WTC11 (cell line): ENCODE measurements at regions not wholly inside any gene's neighbourhood (a gene's known extent, or its start where the extent isn't known, plus 50 kb on each side); places are given as distances from the start of the nearest gene placed in this dataset.

Experiments
- ATAC-seq: fragments of 200-7000 bp; cut with Tn5 transposase; 2 replicates; pipeline ENCODE4 v1.10.0; 2021; ENCODE audit warnings: mild to moderate bottlenecking, moderate library complexity
- CTCF ChIA-PET: fragments of 300-600 bp; sonication (Branson Sonifier 250); formaldehyde crosslinking; loops from one replicate; lab custom pipeline; 2021; ENCODE audit warnings: antibody characterized with exemption; lab: Charles Lee
- POLR2A ChIA-PET: fragments of 350-600 bp; sonication (Branson Sonifier 250); formaldehyde crosslinking; loops from one replicate; lab custom pipeline; 2021; ENCODE audit warnings: antibody characterized with exemption; lab: Charles Lee
- DNase-seq: peaks from one replicate; pipeline ENCODE4 v3.0.0; 2021; ENCODE audit warnings: low spot score
- H3K27ac Mint-ChIP-seq: 2 replicates; pipeline ENCODE4 v1.8.0; 2021; ENCODE audit warnings: mixed read lengths
- H3K27me3 Mint-ChIP-seq: 2 replicates; pipeline ENCODE4 v1.8.0; 2021; ENCODE audit warnings: low read depth, mild to moderate bottlenecking, moderate library complexity, mixed read lengths
- H3K36me3 Mint-ChIP-seq: 2 replicates; pipeline ENCODE4 v1.8.0; 2021; ENCODE audit warnings: mixed read lengths
- H3K4me1 Mint-ChIP-seq: 2 replicates; pipeline ENCODE4 v1.8.0; 2022; ENCODE audit warnings: mixed read lengths
- H3K4me3 Mint-ChIP-seq: 2 replicates; pipeline ENCODE4 v1.8.0; 2021; ENCODE audit warnings: mild to moderate bottlenecking, moderate library complexity, mixed read lengths
- H3K9me3 Mint-ChIP-seq: 2 replicates; pipeline ENCODE4 v1.8.0; 2021; ENCODE audit warnings: mixed read lengths
- AR ChIP-seq: fragments of 250-450 bp; sonication (Bioruptor Pico); IDR thresholded peaks from 2 replicates; pipeline ENCODE4 v1.9.0; 2021; ENCODE audit warnings: mild to moderate bottlenecking
- ATF3 ChIP-seq: sonication (generic); formaldehyde crosslinking; conservative IDR thresholded peaks from 2 replicates; pipeline ENCODE4 v1.8.1; 2022; ENCODE audit warnings: mild to moderate bottlenecking, missing genetic modification reagents
- ATF6 ChIP-seq: sonication (generic); formaldehyde crosslinking; IDR thresholded peaks from 2 replicates; pipeline ENCODE4 v1.8.1; 2023; ENCODE audit warnings: mild to moderate bottlenecking, missing genetic modification reagents
- CREB1 ChIP-seq: sonication (generic); formaldehyde crosslinking; IDR thresholded peaks from 2 replicates; pipeline ENCODE4 v1.8.0; 2023; ENCODE audit warnings: mild to moderate bottlenecking, missing genetic modification reagents
- E2F1 ChIP-seq: sonication (generic); formaldehyde crosslinking; IDR thresholded peaks from 2 replicates; pipeline ENCODE4 v1.8.0; 2022; ENCODE audit warnings: mild to moderate bottlenecking, missing genetic modification reagents
- ESRRA ChIP-seq: sonication (generic); formaldehyde crosslinking; IDR thresholded peaks from 2 replicates; pipeline ENCODE4 v1.8.1; 2022; ENCODE audit warnings: mild to moderate bottlenecking, missing genetic modification reagents, borderline replicate concordance
- FOXK1 ChIP-seq: sonication (generic); formaldehyde crosslinking; IDR thresholded peaks from 2 replicates; pipeline ENCODE4 v1.8.0; 2022; ENCODE audit warnings: mild to moderate bottlenecking, moderate library complexity, missing genetic modification reagents
- JAZF1 ChIP-seq: fragments of 250-450 bp; sonication (Bioruptor Pico); IDR thresholded peaks from 2 replicates; pipeline ENCODE4 v1.9.0; 2021; ENCODE audit warnings: moderate library complexity, mild to moderate bottlenecking, inconsistent platforms
- NFATC4 ChIP-seq: fragments of 250-450 bp; sonication (Bioruptor Pico); IDR thresholded peaks from 2 replicates; pipeline ENCODE4 v1.9.0; 2021; ENCODE audit warnings: mild to moderate bottlenecking
- NFYB ChIP-seq: sonication (generic); formaldehyde crosslinking; conservative IDR thresholded peaks from 2 replicates; pipeline ENCODE4 v1.8.0; 2022; ENCODE audit warnings: low read depth, missing genetic modification reagents
- NR2C2 ChIP-seq: sonication (generic); formaldehyde crosslinking; IDR thresholded peaks from 2 replicates; pipeline ENCODE4 v1.8.0; 2022; ENCODE audit warnings: mild to moderate bottlenecking, missing genetic modification reagents
- PRDM15 ChIP-seq: sonication (generic); formaldehyde crosslinking; IDR thresholded peaks from 2 replicates; pipeline ENCODE4 v1.8.0; 2022; ENCODE audit warnings: missing genetic modification reagents
- TEAD1 ChIP-seq: sonication (generic); formaldehyde crosslinking; IDR thresholded peaks from 2 replicates; pipeline ENCODE4 v1.8.0; 2022; ENCODE audit warnings: mild to moderate bottlenecking, missing genetic modification reagents
- USF2 ChIP-seq: sonication (generic); formaldehyde crosslinking; IDR thresholded peaks from 2 replicates; pipeline ENCODE4 v1.8.1; 2023; ENCODE audit warnings: mild to moderate bottlenecking, missing genetic modification reagents, moderate library complexity
- ZBTB21 ChIP-seq: sonication (generic); formaldehyde crosslinking; IDR thresholded peaks from 2 replicates; pipeline ENCODE4 v1.8.1; 2023; ENCODE audit warnings: mild to moderate bottlenecking, missing genetic modification reagents, borderline replicate concordance
- ZBTB43 ChIP-seq: sonication (generic); formaldehyde crosslinking; IDR thresholded peaks from 2 replicates; pipeline ENCODE4 v1.8.1; 2023; ENCODE audit warnings: mild to moderate bottlenecking, missing genetic modification reagents
- ZNF219 ChIP-seq: sonication (generic); formaldehyde crosslinking; IDR thresholded peaks from 2 replicates; pipeline ENCODE4 v1.8.0; 2023; ENCODE audit warnings: missing genetic modification reagents, mild to moderate bottlenecking, borderline replicate concordance
- ZNF317 ChIP-seq: sonication (generic); formaldehyde crosslinking; IDR thresholded peaks from 2 replicates; pipeline ENCODE4 v1.8.1; 2023; ENCODE audit warnings: low read depth, mild to moderate bottlenecking, moderate library complexity, missing genetic modification reagents, borderline replicate concordance
- ZNF423 ChIP-seq: fragments of 250-450 bp; sonication (Bioruptor Pico); IDR thresholded peaks from 2 replicates; pipeline ENCODE4 v2.1.2; 2022; ENCODE audit warnings: mild to moderate bottlenecking, moderate library complexity
- ZNF532 ChIP-seq: fragments of 250-450 bp; sonication (Bioruptor Pico); IDR thresholded peaks from 2 replicates; pipeline ENCODE4 v1.9.0; 2021; ENCODE audit warnings: mild to moderate bottlenecking, borderline replicate concordance

- CTCF ChIA-PET: no interaction called here
- ATAC-seq: no peak
- TF ChIP-seq ZNF317 (CRISPR knock-in tag): no peak
- TF ChIP-seq JAZF1 (CRISPR knock-in tag): no peak
- TF ChIP-seq ATF3 (CRISPR knock-in tag): no peak
- TF ChIP-seq PRDM15 (CRISPR knock-in tag): no peak
- no peak for TF ChIP-seq ZNF423 (CRISPR knock-in tag)
- TF ChIP-seq NR2C2 (CRISPR knock-in tag): no peak
- no peak for TF ChIP-seq E2F1
- no peak for TF ChIP-seq ZBTB43 (CRISPR knock-in tag)
- no peaks in the 10 kb centered on the region for H3K36me3 Mint-ChIP-seq
- DNase-seq: no peak
- peaks cover 11% of the 10 kb centered on the region for H3K4me1 Mint-ChIP-seq
- H3K27me3 Mint-ChIP-seq: no peaks in the 10 kb centered on the region
- POLR2A ChIA-PET: no interaction called here
- H3K27ac Mint-ChIP-seq: no peak overlapping the region
- no peak overlapping the region for H3K4me3 Mint-ChIP-seq
- H3K9me3 Mint-ChIP-seq: peaks cover 4% of the 10 kb centered on the region
These were observed 1336.3 kb upstream of the CADM2 start for GRCh38 chr3:83622526-83622925.

- H3K27me3 Mint-ChIP-seq: no peaks in the 10 kb centered on the region
- no peak overlapping the region for H3K4me3 Mint-ChIP-seq
- CTCF ChIA-PET: no interaction called here
- ATAC-seq (no peak), DNase-seq (no peak)
- H3K9me3 Mint-ChIP-seq: peaks cover 4% of the 10 kb centered on the region
- no peaks in the 10 kb centered on the region for H3K36me3 Mint-ChIP-seq
- H3K27ac Mint-ChIP-seq: no peak overlapping the region
- no peaks in the 10 kb centered on the region for H3K4me1 Mint-ChIP-seq
- POLR2A ChIA-PET: no interaction called here
- no peak for TF ChIP-seq ZBTB21 (CRISPR knock-in tag)
- TF ChIP-seq NFYB: no peak
- TF ChIP-seq ATF6 (CRISPR knock-in tag): no peak
- TF ChIP-seq ESRRA: no peak
- TF ChIP-seq CREB1 (CRISPR knock-in tag): no peak
- no peak for TF ChIP-seq AR
- TF ChIP-seq NFATC4 (CRISPR knock-in tag): no peak
- TF ChIP-seq TEAD1: no peak
- TF ChIP-seq USF2 (CRISPR knock-in tag): no peak
- TF ChIP-seq ZNF219: no peak
- TF ChIP-seq ZNF532 (CRISPR knock-in tag): no peak
- no peak for TF ChIP-seq FOXK1
These were observed 1333.5 kb upstream of the CADM2 start for GRCh38 chr3:83625261-83625660.
